H1 (cell line): ENCODE measurements at regions not wholly inside any gene's neighbourhood (a gene's known extent, or its start where the extent isn't known, plus 50 kb on each side); places are given as distances from the start of the nearest gene placed in this dataset.

Source experiments
- CTCF ChIA-PET: fragments of 300-600 bp; sonication (Branson Sonifier 250); formaldehyde crosslinking; loops from one replicate; lab custom pipeline; 2021; ENCODE audit not compliant: partially characterized antibody; lab: Charles Lee
- POLR2A ChIA-PET: fragments of 300-600 bp; sonication (Branson Sonifier 250); formaldehyde crosslinking; loops from one replicate; lab custom pipeline; 2021; ENCODE audit warnings: inconsistent platforms; ENCODE audit not compliant: partially characterized antibody; lab: Charles Lee
- DNase-seq, 2 experiments: peaks; one replicate each; pipeline versions ENCODE4 v3.0.0 to v3.0.0-alpha.2; 2010 to 2022; ENCODE audit warnings: low spot score in 2 of 2, low read depth in 1 of 2, mixed read lengths in 1 of 2
- FAIRE-seq: peaks from 2 replicates; lab custom pipeline; 2011; peaks lifted over from hg19 to GRCh38; lab: Jason Lieb, UNC
- H2AFZ ChIP-seq: 2 replicates; pipeline ENCODE4 v1.8.1; 2012; ENCODE audit warnings: low read length, inconsistent platforms
- H2AK5ac ChIP-seq: 2 replicates; pipeline ENCODE4 v1.6.1; 2013; ENCODE audit warnings: low read depth, low read length
- H2BK120ac ChIP-seq: replicated peaks from 2 replicates; pipeline ENCODE3; 2013; ENCODE audit warnings: low read depth, low read length, inconsistent platforms
- H2BK12ac ChIP-seq: 2 replicates; pipeline ENCODE4 v1.6.1; 2013; ENCODE audit warnings: low read depth, low read length
- H2BK15ac ChIP-seq: 2 replicates; pipeline ENCODE4 v1.6.1; 2013; ENCODE audit warnings: low read length
- H2BK20ac ChIP-seq: 2 replicates; pipeline ENCODE4 v1.6.1; 2013; ENCODE audit warnings: low read length
- H2BK5ac ChIP-seq: 2 replicates; pipeline ENCODE4 v1.6.1; 2013; ENCODE audit warnings: low read depth, low read length
- H3K14ac ChIP-seq: 2 replicates; pipeline ENCODE4 v1.6.1; 2013; ENCODE audit warnings: inconsistent platforms; ENCODE audit not compliant: insufficient read length
- H3K18ac ChIP-seq: 2 replicates; pipeline ENCODE4 v1.6.1; 2013; ENCODE audit warnings: low read length; ENCODE audit errors: extremely low read depth
- H3K23ac ChIP-seq: 2 replicates; pipeline ENCODE4 v1.6.1; 2013; ENCODE audit warnings: inconsistent platforms; ENCODE audit not compliant: insufficient read length
- H3K23me2 ChIP-seq: 2 replicates; pipeline ENCODE4 v1.6.1; 2013; ENCODE audit warnings: low read depth, low read length
- H3K27ac ChIP-seq: 2 replicates; pipeline ENCODE4 v1.6.1; 2011; ENCODE audit warnings: low read depth, low read length, inconsistent platforms
- H3K27me3 ChIP-seq, 4 experiments: replicated peaks in 1 of 4; 1 replicate in 1 of 4; 2 replicates in 3 of 4; pipeline versions ENCODE4 v1.6.1 to v1.8.1; 2011 to 2013; ENCODE audit warnings: low read length in 3 of 4, mild to moderate bottlenecking in 3 of 4, inconsistent platforms in 2 of 4, mixed read lengths in 2 of 4, moderate library complexity in 1 of 4; ENCODE audit not compliant: control insufficient read depth in 3 of 4, insufficient read depth in 3 of 4; ENCODE audit errors: extremely low read depth in 1 of 4
- H3K36me3 ChIP-seq, 4 experiments: 2 replicates each; pipeline versions ENCODE4 v1.6.1 to v1.8.1; 2011 to 2013; ENCODE audit warnings: mild to moderate bottlenecking in 4 of 4, low read length in 3 of 4, moderate library complexity in 2 of 4, control low read depth in 1 of 4, inconsistent platforms in 1 of 4; ENCODE audit not compliant: insufficient read depth in 4 of 4, control insufficient read depth in 2 of 4
- H3K4ac ChIP-seq: replicated peaks from 2 replicates; pipeline ENCODE3; 2013; ENCODE audit warnings: low read length, low read depth, mixed read lengths, inconsistent platforms; ENCODE audit not compliant: insufficient read length
- H3K4me1 ChIP-seq, 4 experiments: replicated peaks in 1 of 4; 1 replicate in 1 of 4; 2 replicates in 3 of 4; pipeline versions ENCODE4 v1.6.1 to v1.8.1; 2011 to 2013; ENCODE audit warnings: low read length in 3 of 4, inconsistent platforms in 2 of 4, mixed read lengths in 1 of 4; ENCODE audit not compliant: insufficient read depth in 4 of 4, control insufficient read depth in 3 of 4
- H3K4me2 ChIP-seq, 2 experiments: 2 replicates each; pipeline versions ENCODE4 v1.6.1 to v1.8.1; 2011 to 2013; ENCODE audit warnings: low read depth in 2 of 2, low read length in 2 of 2, control low read depth in 1 of 2, inconsistent platforms in 1 of 2, mild to moderate bottlenecking in 1 of 2; ENCODE audit not compliant: insufficient read depth in 1 of 2
- H3K4me3 ChIP-seq, 4 experiments: fragments of 200-600, 300-600 bp in 1 of 4; sonication (generic), shearing (Covaris generic), sonication (Bioruptor Twin) in 1 of 4; 2 replicates each; pipeline versions ENCODE4 v1.5.1 to v1.8.1; 2011 to 2016; ENCODE audit warnings: low read length in 4 of 4, low read depth in 3 of 4, control low read depth in 2 of 4, inconsistent platforms in 2 of 4, mild to moderate bottlenecking in 2 of 4, mixed read lengths in 1 of 4, moderate library complexity in 1 of 4; ENCODE audit not compliant: insufficient read depth in 2 of 4; ENCODE audit errors: extremely low read depth in 1 of 4
- H3K56ac ChIP-seq: replicated peaks from 2 replicates; pipeline ENCODE3; 2013; ENCODE audit warnings: low read depth, mild to moderate bottlenecking, mixed read lengths, low read length, inconsistent platforms; ENCODE audit not compliant: insufficient read length
- H3K79me1 ChIP-seq: 2 replicates; pipeline ENCODE4 v1.6.1; 2013; ENCODE audit warnings: low read depth, low read length, control low read depth
- H3K79me2 ChIP-seq, 2 experiments: 2 replicates each; pipeline versions ENCODE4 v1.6.1 to v1.8.1; 2012 to 2013; ENCODE audit warnings: low read length in 2 of 2, mild to moderate bottlenecking in 2 of 2, inconsistent platforms in 1 of 2; ENCODE audit not compliant: insufficient read depth in 2 of 2, control insufficient read depth in 1 of 2
- H3K9ac ChIP-seq, 4 experiments: replicated peaks in 1 of 4; 1 replicate in 1 of 4; 2 replicates in 3 of 4; pipeline versions ENCODE4 v1.6.1 to v1.8.1; 2011 to 2013; ENCODE audit warnings: low read depth in 3 of 4, low read length in 3 of 4, control low read depth in 2 of 4, mild to moderate bottlenecking in 2 of 4, moderate library complexity in 2 of 4, inconsistent platforms in 1 of 4; ENCODE audit errors: extremely low read depth in 1 of 4
- H3K9me3 ChIP-seq, 2 experiments: 2 replicates each; pipeline versions ENCODE4 v1.6.1 to v1.8.1; 2012 to 2013; ENCODE audit warnings: mild to moderate bottlenecking in 2 of 2, moderate library complexity in 2 of 2, control low read depth in 1 of 2, inconsistent platforms in 1 of 2, low read depth in 1 of 2, low read length in 1 of 2, mixed read lengths in 1 of 2; ENCODE audit not compliant: insufficient read depth in 2 of 2
- H4K20me1 ChIP-seq, 2 experiments: replicated peaks in 1 of 2; 2 replicates each; pipeline versions ENCODE3 to v1.8.1; 2011 to 2013; ENCODE audit warnings: inconsistent platforms in 2 of 2, low read length in 2 of 2, mild to moderate bottlenecking in 1 of 2; ENCODE audit not compliant: insufficient read depth in 2 of 2, control insufficient read depth in 1 of 2
- H4K5ac ChIP-seq: 2 replicates; pipeline ENCODE4 v1.6.1; 2013; ENCODE audit warnings: low read length, low read depth, mixed read lengths, inconsistent platforms; ENCODE audit not compliant: insufficient read length
- H4K8ac ChIP-seq: 2 replicates; pipeline ENCODE4 v1.8.0; 2013; ENCODE audit warnings: mild to moderate bottlenecking, moderate library complexity, low read length, inconsistent platforms; ENCODE audit not compliant: insufficient read depth; ENCODE audit errors: extremely low read depth
- H4K91ac ChIP-seq: replicated peaks from 2 replicates; pipeline ENCODE3; 2013; ENCODE audit warnings: low read length, mixed read lengths, inconsistent platforms; ENCODE audit not compliant: insufficient read length
- CHD2 ChIP-seq: IDR thresholded peaks from 2 replicates; pipeline ENCODE4 v1.6.1; 2012; ENCODE audit warnings: low read length, improper control_type of control experiment
- POLR2AphosphoS5 ChIP-seq: IDR thresholded peaks from 2 replicates; pipeline ENCODE4 v1.6.1; 2011; ENCODE audit warnings: low read depth, low read length

DNA sequence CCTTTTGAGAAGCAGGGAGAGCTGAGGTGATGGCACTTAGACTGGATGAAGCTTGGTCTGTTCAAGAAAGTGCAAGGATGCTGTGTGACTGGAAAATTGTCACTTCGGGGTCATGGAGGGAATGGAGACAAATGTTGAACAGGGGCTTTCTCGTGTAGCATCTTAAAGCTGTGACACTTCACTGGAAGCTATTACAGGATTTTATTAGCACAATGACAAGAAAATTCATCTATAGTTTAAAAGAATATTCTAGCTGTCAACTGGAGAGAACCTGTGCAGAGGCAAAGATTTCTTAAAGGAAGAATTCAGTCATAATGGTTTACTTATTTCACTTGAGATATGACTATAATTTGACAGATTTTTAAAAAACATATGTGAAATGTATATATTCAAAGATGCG, 963.9 kb upstream of the ZEB2 start (continued):
- TF ChIP-seq POLR2AphosphoS5, result no peak

DNA sequence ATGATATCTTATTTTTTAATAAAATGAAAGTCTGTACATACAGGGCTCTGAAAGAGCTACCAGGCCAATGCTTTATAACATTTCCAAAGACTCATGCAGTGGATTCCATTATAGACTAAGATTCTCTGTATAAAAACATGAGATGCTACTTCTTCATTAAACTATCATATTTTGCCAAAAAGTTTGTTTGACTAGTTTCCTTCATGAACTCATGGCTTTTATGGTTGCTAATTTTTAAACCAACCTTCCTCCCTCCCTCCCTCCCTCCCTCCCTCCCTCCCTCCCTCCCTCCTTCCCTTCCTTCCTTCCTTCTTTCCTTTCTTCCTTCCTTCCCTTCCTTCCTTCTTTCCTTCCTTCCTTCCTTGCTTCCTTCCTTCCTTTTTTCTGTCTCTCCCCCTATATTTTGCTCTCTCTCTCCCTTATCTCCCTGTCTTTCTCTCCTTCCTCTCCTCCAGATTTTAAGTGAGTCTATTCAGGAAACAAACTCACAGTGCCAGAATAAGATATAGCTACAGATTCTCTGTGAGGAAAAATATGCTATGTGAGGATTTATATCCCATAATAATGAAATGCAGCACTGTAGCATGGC, 961.5 kb upstream of the ZEB2 start:
- Histone ChIP-seq H3K14ac (no peak overlapping the region), H3K23me2 (no peaks in the 10 kb centered on the region), H3K4me3 (no peak overlapping the region), H2AFZ (no peak overlapping the region), H2AK5ac (no peak overlapping the region), H3K36me3 (no peaks in the 10 kb centered on the region), H3K27ac (no peak overlapping the region), H2BK12ac (no peak overlapping the region), H4K5ac (no peak overlapping the region), H4K20me1 (no peaks in the 10 kb centered on the region), H3K4me1 (no peaks in the 10 kb centered on the region), H3K56ac (no peak overlapping the region), H3K9me3 (no peaks in the 10 kb centered on the region), H3K23ac (no peak overlapping the region), H2BK5ac (no peak overlapping the region), H4K8ac (no peak overlapping the region), H3K9ac (no peak overlapping the region), H2BK20ac (no peak overlapping the region), H3K79me1 (no peaks in the 10 kb centered on the region), H2BK120ac (no peak overlapping the region), H4K91ac (no peak overlapping the region), H3K18ac (no peak overlapping the region), H3K79me2 (no peaks in the 10 kb centered on the region), H3K4me2 (no peak overlapping the region), H3K4ac (no peak overlapping the region), H2BK15ac (no peak overlapping the region), H3K27me3 (no peaks in the 10 kb centered on the region)
- DNase-seq (no peak), FAIRE-seq (no peak)
- TF ChIP-seq CHD2, result no peak
- CTCF ChIA-PET, result interaction anchor here (0.6 to 1.1 kb wide), 3 partner anchors 264 to 371 kb away, joined by 3 to 5 read pairs (median 4); no protein-coding TSS in a partner anchor
- POLR2A ChIA-PET, result no interaction called here
